Gastroesophageal sphincter (tissue), 3 donors: ENCODE measurements at regions not wholly inside any gene's neighbourhood (a gene's known extent, or its start where the extent isn't known, plus 50 kb on each side); places are given as distances from the start of the nearest gene placed in this dataset.

ENCODE experiments used
- CTCF ChIP-seq, 4 experiments: fragments of 200-600 bp in 2 of 4; fragments of 450-650 bp in 2 of 4; sonication (generic) in 1 of 4; IDR thresholded peaks; one replicate each; pipeline ENCODE4 v1.5.1; 2017 to 2019; ENCODE audit warnings: antibody characterized with exemption in 4 of 4, mild to moderate bottlenecking in 2 of 4, moderate library complexity in 2 of 4
- EP300 ChIP-seq: sonication (generic); formaldehyde crosslinking; IDR thresholded peaks from one replicate; pipeline ENCODE4 v1.6.1; 2017; ENCODE audit warnings: antibody characterized with exemption, mild to moderate bottlenecking
- POLR2A ChIP-seq, 2 donors: fragments of 450-650 bp; IDR thresholded peaks; one replicate each; pipeline ENCODE4 v1.6.1; 2017; ENCODE audit warnings: antibody characterized with exemption in 2 of 2, mild to moderate bottlenecking in 2 of 2, moderate library complexity in 1 of 2
- POLR2AphosphoS5 ChIP-seq: sonication (generic); formaldehyde crosslinking; IDR thresholded peaks from one replicate; pipeline ENCODE4 v1.6.1; 2017; ENCODE audit warnings: antibody characterized with exemption

- TF ChIP-seq POLR2AphosphoS5: no peak
- no peak for TF ChIP-seq CTCF (IDR thresholded peaks at IDR 0.05)
- TF ChIP-seq POLR2A (IDR thresholded peaks at IDR 0.05): no peak
- no peak for TF ChIP-seq EP300
Observed at GRCh38 chr11:69370984-69371709, 77.2 kb downstream of the MYEOV start.
